GM19240 (cell line): ENCODE measurements at regions not wholly inside any gene's neighbourhood (a gene's known extent, or its start where the extent isn't known, plus 50 kb on each side); places are given as distances from the start of the nearest gene placed in this dataset.
"Not testable (repeated sequence)": the region's sequence is repeated elsewhere in the genome, so short reads cannot be mapped to it uniquely, and the experiment has no call there.

Experiments
- DNase-seq: peaks from one replicate; pipeline ENCODE4 v3.0.0; 2011; ENCODE audit warnings: low spot score; ENCODE audit not compliant: insufficient read length

- no peak for DNase-seq
Observed at GRCh38 chr7:142604671-142605070, 144.6 kb upstream of the PRSS1 start.

DNA sequence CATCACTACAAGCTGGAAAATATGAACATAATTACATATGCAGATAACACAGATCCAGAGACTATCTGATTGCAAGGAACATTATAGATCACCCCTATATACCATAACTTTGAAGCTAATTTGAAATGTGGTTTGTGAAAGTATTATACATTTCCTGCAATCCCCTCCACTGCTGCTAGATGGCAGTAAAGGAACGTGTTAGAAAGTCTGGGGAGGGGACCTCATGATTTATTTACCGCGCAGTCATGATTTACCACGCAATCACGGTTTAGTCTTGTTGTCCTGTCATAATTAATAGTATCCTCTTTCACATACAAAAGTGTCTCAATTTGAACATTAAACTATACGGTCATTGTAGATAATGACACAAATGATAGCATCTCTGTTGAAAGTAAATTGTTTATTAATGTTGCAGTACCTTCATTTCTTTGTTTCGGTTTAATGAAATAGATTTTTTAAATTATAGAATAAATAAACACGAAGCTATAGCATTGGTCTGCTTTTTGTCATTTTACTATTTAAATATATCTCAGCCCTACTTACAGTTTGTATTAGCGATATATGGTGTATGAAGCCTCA lies 145.3 kb upstream of the PRSS1 start:
- peak; percentile 23 for DNase-seq

- no peak for DNase-seq
Observed at GRCh38 chr7:142602756-142603155, 146.5 kb upstream of the PRSS1 start.

GRCh38 chr7:142602183-142602582 lies 147.1 kb upstream of the PRSS1 start:
- DNase-seq = no peak

GRCh38 chr7:142598297-142598696 lies 151.0 kb upstream of the PRSS1 start:
- no peak for DNase-seq

GRCh38 chr7:142597547-142597946 lies 151.7 kb upstream of the PRSS1 start:
- no peak for DNase-seq

- no peak for DNase-seq
Observed at GRCh38 chr7:142595816-142596516, 153.3 kb upstream of the PRSS1 start.

DNA sequence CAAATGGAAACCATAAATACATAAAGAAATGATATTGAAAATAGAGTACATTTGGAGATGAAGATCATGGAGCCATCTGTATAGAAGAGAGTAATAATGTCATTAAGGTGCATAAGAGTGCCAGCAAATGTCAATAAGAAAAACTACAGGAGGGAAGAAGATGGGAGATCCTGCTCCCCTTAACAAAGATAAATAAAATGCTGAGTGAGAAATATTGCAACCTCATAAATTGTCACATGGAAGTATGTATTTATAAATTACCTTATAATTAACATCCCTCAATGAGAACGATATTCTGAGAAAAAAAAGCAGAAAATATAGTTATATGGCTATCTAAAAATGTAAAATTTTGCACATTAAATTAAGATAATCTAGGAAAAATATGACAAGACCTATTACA lies 155.2 kb upstream of the PRSS1 start:
- DNase-seq = no peak

DNA sequence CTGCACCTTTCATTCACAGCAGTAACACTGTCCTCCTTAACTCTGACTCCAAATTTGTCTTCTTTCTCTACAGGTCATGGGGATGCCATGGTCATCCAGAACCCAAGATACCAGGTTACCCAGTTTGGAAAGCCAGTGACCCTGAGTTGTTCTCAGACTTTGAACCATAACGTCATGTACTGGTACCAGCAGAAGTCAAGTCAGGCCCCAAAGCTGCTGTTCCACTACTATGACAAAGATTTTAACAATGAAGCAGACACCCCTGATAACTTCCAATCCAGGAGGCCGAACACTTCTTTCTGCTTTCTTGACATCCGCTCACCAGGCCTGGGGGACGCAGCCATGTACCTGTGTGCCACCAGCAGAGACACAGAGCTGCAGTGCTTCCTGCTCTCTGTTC lies 156.2 kb upstream of the PRSS1 start:
- DNase-seq = no peak

DNA sequence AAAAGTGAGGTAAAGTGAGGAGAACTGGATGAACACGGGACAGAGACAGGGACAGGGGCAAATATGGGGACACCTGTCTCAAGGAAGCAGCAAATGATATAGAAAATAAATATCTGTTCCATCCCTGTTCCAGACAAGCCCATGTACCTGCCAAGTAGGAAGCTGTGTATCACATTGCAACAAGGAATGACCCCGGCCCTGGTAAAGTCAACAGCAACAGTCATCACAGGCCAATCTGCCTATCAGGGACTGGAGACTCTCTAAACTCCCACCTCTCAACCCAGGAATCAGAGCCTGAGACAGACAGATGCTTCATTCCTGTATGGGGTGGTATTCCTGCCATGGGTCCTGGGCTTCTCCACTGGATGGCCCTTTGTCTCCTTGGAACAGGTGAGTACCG lies 156.6 kb upstream of the PRSS1 start:
- DNase-seq = no peak

GRCh38 chr7:142592231-142592630 lies 157.0 kb upstream of the PRSS1 start:
- no peak for DNase-seq

GRCh38 chr7:142590830-142591457 lies 158.3 kb upstream of the PRSS1 start:
- DNase-seq = no peak

DNA sequence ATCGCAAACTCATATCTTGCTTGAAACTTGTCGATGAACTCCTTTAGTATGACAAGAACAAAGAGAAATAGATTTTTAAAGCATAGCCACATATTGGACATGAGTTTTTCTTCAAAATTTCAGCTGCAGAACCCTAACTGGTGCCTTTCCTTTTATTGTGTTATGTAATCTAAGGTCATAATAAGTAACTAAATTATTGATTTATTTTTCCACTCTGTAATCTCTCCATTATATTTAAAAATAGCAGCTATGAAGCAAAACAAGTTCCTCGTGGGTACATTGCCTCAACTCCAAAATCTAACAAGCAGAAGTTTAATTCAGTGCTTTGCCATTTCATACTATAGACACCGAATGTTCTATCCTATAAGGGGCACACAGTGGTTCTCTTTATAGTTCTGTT lies 159.2 kb upstream of the PRSS1 start:
- DNase-seq = no peak

GRCh38 chr7:142587578-142588191 lies 161.6 kb upstream of the PRSS1 start:
- peak; percentile 50 for DNase-seq

- DNase-seq = no peak
Observed at GRCh38 chr7:142586611-142587010, 162.7 kb upstream of the PRSS1 start.

DNA sequence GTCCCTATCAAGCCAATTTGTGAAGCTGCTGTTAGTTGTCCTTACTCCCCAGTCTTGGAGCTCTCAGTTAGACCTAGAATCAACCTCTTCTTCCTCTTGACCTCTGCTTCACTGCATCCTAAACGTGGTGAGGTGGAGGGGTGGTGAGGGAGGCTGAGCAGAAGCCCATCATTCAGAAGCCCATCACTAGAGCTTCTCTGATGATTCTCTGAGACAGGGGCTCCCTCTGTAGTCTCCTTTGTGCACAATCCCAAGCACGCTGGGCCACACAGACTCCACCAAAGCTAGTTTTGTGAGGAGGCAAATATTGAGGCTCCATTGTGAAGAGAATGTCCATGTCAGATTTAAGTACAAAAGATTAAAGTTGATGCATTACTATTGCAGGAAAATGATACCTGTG lies 163.8 kb upstream of the PRSS1 start:
- no peak for DNase-seq

- no peak for DNase-seq
Observed at GRCh38 chr7:142584765-142585164, 164.5 kb upstream of the PRSS1 start.

GRCh38 chr7:142583446-142583845 lies 165.8 kb upstream of the PRSS1 start:
- DNase-seq = peak; percentile 19

GRCh38 chr7:142582351-142582750 lies 166.9 kb upstream of the PRSS1 start:
- no peak for DNase-seq

DNA sequence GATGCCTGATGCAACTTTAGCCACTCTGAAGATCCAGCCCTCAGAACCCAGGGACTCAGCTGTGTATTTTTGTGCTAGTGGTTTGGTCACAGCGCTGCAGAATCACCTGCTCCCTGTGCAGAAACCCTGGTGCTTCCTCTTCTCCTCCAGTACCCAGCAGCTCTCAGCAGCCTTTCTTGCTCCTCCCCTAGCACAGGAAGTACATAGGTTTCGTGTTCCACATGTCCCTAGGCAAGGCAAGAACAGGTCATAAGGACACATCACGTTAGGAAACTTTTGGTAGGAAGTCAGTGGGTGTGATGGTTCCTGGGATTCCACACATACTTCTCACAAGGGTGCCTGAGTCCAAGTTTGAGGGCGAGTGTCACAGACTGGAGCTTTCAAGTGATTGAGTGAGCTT lies 167.9 kb upstream of the PRSS1 start:
- peak; percentile 60 for DNase-seq

DNA sequence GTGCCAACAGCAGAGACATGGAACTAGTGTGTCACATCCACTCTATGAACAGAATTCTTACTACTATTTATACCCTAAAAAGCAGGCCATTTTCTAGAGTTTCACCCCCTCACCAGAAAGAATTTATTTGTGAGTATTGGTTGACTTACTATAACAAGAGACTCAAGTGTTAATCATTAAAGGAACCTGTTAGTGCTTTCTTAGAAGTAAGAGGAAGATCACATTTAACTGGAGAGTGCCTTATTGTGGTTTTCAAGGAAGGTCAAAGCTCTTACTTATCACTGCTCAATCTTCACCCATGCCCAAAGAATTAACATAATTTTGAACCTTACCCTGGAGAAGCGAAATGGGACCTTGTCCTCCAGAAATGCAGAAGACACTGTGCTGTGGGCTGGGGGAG lies 169.3 kb upstream of the PRSS1 start:
- DNase-seq = no peak

DNA sequence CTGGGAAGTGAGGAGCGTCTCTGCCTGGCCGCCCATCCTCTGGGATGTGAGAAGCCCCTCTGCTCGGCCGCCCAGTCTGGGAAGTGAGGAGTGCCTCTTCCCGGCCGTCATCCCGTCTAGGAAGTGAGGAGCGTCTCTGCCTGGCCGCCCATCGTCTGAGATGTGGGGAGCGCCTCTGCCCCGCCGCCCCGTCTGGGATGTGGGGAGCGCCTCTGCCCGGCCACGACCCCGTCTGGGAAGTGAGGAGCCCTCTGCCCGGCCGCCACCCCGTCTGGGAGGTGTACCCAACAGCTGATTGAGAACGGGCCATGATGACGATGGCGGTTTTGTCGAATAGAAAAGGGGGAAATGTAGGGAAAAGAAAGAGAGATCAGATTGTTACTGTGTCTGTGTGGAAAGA lies 173.9 kb upstream of the PRSS1 start:
- DNase-seq = not testable (repeated sequence)

GRCh38 chr7:142571581-142571980 lies 177.7 kb upstream of the PRSS1 start:
- DNase-seq = no peak
